NCI-H446 (cell line): ENCODE measurements at regions not wholly inside any gene's neighbourhood (a gene's known extent, or its start where the extent isn't known, plus 50 kb on each side); places are given as distances from the start of the nearest gene placed in this dataset.

Experiments used
- DNase-seq, 2 experiments: peaks; one replicate each; lab custom pipeline; 2025; lab: John Stamatoyannopoulos, UW

GRCh38 chr12:94815450-94815849, 165.1 kb upstream of the TMCC3 start:
- no peak for DNase-seq

DNA sequence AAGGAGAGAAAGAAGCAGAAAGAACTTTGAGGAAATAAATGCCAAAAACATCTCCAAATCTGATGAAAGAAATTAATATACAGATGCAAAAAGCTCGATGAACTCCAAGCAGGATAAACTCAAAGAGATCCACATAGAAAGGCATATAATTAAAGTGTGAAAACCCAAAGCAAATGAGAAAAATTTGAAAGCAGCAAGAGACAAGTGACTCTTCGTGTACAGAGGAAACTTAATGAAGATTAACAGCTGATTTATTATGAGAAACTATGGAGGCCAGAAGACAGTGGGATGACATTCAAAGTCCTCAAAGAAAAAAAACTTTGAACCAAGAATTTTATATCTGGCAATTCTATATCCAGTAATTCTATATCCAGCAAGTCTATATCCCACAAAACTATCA, 163.0 kb upstream of the TMCC3 start:
- no peak for DNase-seq

GRCh38 chr12:94812345-94812744, 162.0 kb upstream of the TMCC3 start:
- no peak for DNase-seq

DNA sequence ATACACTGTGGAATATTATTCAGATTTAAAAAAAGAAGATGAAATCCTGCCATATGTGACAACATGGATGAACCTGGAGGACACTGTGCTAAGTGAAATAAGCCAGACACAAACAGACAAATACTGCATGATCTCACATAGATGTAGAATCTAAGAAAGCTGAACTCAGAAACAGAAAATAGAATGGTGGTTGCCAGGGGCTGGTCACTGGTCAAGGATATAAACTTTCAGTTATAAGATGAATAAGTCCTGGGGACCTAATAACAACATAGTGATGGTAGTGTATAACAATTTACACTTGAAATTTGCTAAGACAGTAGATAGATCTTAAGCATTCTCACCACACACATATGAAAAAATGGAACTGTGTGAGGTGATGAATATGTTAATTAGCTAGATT, 161.3 kb upstream of the TMCC3 start:
- DNase-seq = no peak

DNA sequence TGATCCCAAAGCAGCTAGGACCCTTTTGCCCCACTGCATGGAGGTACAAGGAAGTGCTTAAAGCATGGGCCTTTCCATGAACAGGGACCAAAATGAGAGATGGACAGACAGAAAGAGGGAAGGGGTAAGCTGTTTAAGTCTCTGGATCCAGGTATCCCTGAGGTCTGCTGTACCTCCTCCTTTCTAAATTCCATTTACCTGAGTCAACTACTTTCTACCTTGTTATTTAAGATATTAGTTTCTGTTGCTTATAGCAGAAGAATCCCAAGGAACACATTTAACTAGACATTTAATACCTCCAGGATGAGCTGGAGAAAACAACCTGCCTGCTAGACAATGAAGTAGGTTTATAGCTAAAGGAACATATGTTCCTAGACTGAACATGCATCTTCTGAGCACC, 157.6 kb upstream of the TMCC3 start:
- DNase-seq = no peak

- no peak for DNase-seq
Observed at GRCh38 chr12:94806617-94807016, 156.3 kb upstream of the TMCC3 start.

- DNase-seq = no peak
Observed at GRCh38 chr12:94805749-94806529, 155.6 kb upstream of the TMCC3 start.

GRCh38 chr12:94803939-94804338, 153.6 kb upstream of the TMCC3 start:
- no peak for DNase-seq

DNA sequence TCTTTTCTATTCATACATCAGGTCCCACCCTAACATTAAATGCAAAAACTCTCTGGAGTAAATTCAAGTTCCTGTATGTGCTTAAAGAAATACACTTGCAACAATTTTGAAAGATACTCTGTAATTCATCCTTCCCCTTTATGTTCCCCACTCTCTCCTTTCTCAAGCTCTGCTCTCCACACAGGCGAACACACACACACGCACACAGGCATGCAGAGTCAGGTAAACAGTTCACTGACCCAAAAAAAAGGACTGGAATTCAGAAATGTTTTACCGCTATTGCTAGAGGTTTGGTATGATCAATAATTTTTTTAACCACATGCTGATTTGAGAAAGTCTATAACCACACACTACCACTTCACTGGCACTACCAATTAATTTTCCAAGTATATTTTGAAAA, 152.4 kb upstream of the TMCC3 start:
- no peak for DNase-seq

GRCh38 chr12:94801745-94802144, 151.4 kb upstream of the TMCC3 start:
- DNase-seq = no peak

DNA sequence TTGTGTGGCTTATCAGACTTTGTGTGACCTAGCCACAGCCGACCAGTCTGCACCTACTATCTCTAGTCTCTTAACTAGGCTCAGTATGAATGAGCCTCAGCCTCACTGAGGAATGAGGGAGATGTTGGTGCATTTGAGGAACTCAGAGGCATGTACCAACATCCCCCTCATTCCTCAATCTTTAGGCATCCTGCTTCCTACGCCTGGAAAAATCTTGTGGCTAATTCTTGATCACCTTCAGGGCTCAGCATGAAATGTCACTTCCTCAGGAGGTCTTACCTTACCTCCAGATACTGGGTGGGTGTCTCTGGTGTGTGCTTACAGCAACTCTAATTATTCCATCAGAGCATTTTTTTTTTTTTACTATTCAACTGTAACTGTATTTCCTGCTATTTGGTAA, 148.8 kb upstream of the TMCC3 start:
- DNase-seq = no peak

DNA sequence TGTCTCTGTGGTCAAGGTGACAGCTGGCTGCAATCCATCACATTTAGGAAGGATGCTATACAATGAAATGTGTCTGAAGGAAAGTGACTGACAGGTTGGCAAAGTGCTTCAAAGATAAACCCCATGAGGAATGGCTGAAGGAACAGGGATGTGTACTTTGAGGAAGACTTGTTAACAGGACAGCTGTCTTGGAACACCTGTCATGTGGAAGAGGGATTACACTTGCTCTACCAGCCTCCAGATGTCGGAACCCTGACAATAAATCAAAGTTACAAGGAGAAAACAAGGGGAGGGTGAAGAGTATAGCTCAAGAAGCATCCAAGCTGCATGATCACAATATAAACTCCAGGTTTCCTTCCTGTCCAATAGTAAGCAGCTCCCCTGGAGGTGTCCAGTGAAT, 147.8 kb upstream of the TMCC3 start:
- DNase-seq = no peak

DNA sequence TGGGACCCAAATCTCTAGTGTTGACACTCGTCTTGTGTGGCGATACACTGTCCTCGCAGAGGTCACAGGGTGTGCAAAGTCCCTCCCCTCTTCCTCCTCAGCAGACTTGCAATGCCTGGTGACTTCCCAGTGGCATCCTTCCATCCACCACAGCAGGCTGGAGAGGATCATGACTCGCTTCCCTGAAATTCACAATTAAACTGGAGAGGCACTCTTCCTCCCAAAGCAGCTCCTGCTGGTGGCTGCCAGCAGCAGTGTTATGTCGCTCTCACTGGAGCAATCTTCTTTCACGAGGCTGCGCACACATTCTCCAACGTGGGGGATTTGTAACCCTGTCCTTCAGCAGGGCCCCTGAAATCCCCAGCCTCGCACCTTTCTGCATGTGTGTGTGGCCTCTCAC, 145.2 kb upstream of the TMCC3 start:
- peak in 1 of 2 experiments; percentile 23 for DNase-seq

DNA sequence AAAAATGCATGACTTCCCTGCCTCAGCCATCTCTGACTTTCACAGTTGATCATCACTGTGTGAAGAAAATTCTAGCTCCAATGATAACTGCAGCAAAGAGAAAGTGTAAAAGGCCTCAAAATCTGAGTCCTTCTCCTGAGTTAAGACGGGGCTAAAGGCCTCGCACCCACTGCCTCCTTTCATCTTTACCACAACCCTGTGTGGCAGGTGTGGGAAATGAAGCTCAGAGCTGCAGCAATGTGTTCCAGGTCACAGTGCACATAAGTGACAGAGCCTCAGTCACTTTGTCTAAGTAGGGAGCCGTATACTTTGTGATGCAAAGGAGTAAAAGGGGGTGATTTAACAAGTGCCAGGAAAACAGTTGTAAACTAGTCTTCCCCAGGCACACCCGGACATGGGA, 144.7 kb upstream of the TMCC3 start:
- DNase-seq = no peak

DNA sequence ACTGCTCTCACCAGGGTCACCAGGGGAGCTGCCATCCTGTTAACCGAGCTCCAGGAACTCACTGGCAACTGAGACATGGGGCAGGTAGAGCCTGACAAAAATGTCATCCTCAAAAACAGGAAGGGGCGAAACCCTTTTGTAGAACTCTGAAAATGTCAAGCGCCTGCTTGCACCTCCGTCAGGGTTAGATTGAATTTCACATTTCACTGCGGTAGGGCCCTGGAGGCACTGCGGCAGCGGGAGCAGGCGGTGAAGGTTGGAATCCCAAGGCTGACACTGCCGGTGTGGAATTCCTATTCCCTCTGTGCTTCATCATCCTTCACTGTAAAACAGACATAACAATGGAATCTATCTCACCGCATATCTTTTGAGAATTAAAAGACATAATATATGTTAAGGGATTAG, 142.8 kb upstream of the TMCC3 start:
- DNase-seq = no peak

DNA sequence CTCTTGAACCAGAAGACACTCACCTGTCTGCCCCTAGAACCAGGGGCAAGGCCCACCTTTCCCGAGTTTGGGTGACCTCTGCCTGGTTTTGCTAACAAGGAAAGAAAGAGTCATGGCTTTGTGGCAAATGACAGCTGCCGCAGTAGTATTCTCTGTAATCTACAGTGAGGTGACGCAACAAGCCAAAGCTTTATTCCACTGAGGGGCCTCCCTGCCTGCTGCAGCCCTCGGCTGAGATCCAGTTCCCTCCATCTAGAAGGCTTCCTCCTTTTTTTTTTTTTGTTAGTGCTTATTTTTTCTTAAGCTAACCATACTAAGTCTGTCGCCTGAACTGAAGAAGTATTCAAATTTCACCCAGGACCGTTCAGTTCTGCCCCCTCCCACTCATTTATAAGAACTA, 142.3 kb upstream of the TMCC3 start:
- DNase-seq = no peak

- no peak for DNase-seq
Observed at GRCh38 chr12:94791933-94792332, 141.6 kb upstream of the TMCC3 start.

- no peak for DNase-seq
Observed at GRCh38 chr12:94790825-94791224, 140.5 kb upstream of the TMCC3 start.

DNA sequence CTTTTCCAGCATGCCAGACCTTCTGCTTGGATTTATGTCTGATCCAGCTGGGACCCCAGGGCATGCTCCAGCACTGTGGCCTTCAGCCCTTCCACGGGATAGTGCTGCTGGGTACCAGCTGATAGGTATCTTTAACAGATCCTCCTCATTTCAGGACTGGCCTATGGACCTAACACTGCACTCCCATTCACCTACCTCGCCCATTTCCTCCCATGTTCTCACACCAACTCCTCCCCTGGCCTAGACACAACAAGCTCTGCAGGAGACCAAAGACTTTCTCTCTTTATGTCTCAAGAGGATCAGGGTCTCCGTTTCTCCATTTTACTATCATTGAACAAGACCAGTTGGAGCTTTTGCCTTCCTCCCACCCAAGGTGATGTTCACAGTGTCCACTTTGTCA, 140.0 kb upstream of the TMCC3 start:
- no peak for DNase-seq

- DNase-seq = no peak
Observed at GRCh38 chr12:94789510-94790225, 139.3 kb upstream of the TMCC3 start.

GRCh38 chr12:94788298-94788697, 137.9 kb upstream of the TMCC3 start:
- no peak for DNase-seq

DNA sequence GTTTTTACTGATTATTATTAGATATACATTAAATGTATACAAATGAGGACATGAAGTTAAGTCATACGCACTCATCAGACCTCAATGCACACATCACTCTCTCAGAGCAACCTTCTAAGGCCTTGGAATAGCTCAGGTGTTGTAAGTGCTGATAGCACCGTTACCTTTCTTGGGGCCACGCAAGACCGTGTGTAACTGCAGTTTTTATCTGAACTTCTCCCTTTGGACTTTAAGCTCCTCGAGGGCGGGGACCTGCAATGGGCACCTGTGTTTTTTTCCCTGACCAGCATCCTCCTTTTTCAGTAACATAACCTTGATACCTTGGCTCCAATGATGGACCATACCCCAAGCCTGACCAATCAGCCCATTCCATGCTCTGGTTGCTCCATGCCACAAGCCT, 136.5 kb upstream of the TMCC3 start:
- DNase-seq = no peak

- no peak for DNase-seq
Observed at GRCh38 chr12:94783862-94784261, 133.5 kb upstream of the TMCC3 start.

GRCh38 chr12:94783343-94783742, 133.0 kb upstream of the TMCC3 start:
- DNase-seq = no peak
